Left colon (tissue), 2 donors: ENCODE measurements at regions not wholly inside any gene's neighbourhood (a gene's known extent, or its start where the extent isn't known, plus 50 kb on each side); places are given as distances from the start of the nearest gene placed in this dataset.
A peak's percentile ranks its signal among the peaks of the same experiment; 100 is the strongest.

Source experiments
- ATAC-seq: fragments of 200-7000 bp; cut with Tn5 transposase; one replicate; pipeline ENCODE4 v1.9.1; 2020; ENCODE audit warnings: mild to moderate bottlenecking, moderate library complexity
- DNase-seq, 2 donors: peaks; one replicate each; pipeline ENCODE4 v3.0.0-alpha.2; 2020
- intact Hi-C, 2 donors: fragments of 100-400 bp; cut with DNase I in 1 of 2; cut with micrococcal nuclease in 1 of 2; formaldehyde crosslinking; loops; one replicate each; pipeline versions ENCODE4 v1.11.2 to v1.14.0; 2022; cut with DNase I, micrococcal nuclease
- donor health status: DM: no; HTN: no; CAD: no.
- donor health status: DM: yes; HTN: yes; CAD: no.

- no peak for ATAC-seq
- no peak for DNase-seq
- intact Hi-C loops: loop anchor here in 1 of 2 donors (5.0 to 10.0 kb wide), 3 partner anchors 150 to 1155 kb away; no protein-coding TSS in a partner anchor
Measured at GRCh38 chr4:16292585-16292984, 66.3 kb upstream of the TAPT1 start.

- DNase-seq: no peak
- intact Hi-C loops: loop anchor here in 1 of 2 donors (5.0 to 10.0 kb wide), 3 partner anchors 151 to 1156 kb away; no protein-coding TSS in a partner anchor
- peak; percentile 85 for ATAC-seq
Measured at GRCh38 chr4:16290681-16291420, 64.6 kb upstream of the TAPT1 start.

DNA sequence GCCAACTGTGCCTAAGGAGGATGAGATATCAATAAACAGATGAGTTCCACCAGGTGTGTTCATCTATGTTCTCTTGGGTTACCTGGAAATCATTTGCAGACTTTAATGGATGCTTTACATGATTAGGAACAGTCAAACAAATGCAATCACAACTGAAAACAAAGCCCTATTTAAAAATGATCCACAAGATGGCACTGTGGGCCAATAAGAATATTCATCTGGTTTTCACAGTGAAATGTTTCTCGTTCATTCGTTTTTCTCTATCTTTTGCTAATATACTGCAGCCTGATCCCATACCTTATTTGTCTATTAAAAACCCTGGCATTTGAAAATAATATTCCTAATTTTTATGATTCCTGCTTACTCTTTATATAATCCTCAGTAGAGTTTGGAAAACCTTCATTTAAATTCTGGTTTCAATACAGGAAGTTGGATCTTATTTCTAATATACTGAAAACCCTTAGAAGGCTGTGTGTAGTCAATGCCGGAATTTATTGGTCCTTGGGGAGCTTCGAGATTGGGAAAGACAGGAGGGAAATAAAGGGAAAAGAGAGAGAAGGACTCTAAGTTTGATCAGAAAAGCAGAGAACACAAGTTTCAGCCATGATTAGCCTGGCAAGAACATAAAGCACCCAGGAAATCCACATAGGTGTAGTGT, 63.8 kb upstream of the TAPT1 start:
- DNase-seq (no peak), ATAC-seq (peak; percentile 61)
- intact Hi-C loops: loop anchor here in 1 of 2 donors (5.0 to 10.0 kb wide), 3 partner anchors 152 to 1157 kb away; no protein-coding TSS in a partner anchor

- DNase-seq (no peak), ATAC-seq (no peak)
- intact Hi-C loops: no loop called here
Measured at GRCh38 chr4:16284050-16284449, 57.8 kb upstream of the TAPT1 start.

DNA sequence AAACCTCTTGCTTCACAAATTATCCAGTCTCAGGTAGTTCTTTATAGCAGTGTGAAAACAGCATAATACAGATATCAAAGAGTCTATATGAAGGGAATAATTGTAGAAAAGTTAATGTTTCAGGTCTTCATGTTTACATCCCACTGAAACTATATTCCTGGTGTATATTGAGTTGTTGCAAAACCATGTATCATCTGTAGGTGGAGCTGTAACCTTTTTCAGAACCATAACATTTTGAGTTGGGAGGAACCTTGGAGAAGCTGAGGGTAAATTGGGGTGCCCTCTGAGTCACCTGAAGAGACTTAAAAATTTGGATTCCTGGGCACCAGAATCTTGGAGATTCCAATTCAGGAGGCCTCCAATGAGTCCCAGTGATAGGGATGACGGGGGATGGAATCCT, 51.9 kb upstream of the TAPT1 start:
- intact Hi-C loops: no loop called here
- DNase-seq: no peak

More for the DNA sequence above, 51.9 kb upstream of the TAPT1 start:
- ATAC-seq: no peak
